Upper lobe of left lung (tissue), 6 donors: ENCODE measurements at regions not wholly inside any gene's neighbourhood (a gene's known extent, or its start where the extent isn't known, plus 50 kb on each side); places are given as distances from the start of the nearest gene placed in this dataset.

Experiments used
- ATAC-seq, 2 donors: fragments of 200-7000 bp; cut with Tn5 transposase; one replicate each; pipeline ENCODE4 v1.9.1; 2022; ENCODE audit warnings: mild to moderate bottlenecking in 2 of 2, moderate library complexity in 2 of 2; ENCODE audit not compliant: low FRiP score in 2 of 2
- DNase-seq, 2 donors: peaks; one replicate each; pipeline ENCODE4 v3.0.0-alpha.2; 2019 to 2020
- H3K27ac ChIP-seq, 4 donors: fragments of 200-600 bp; sonication (generic); one replicate each; pipeline ENCODE4 v1.5.1; 2016 to 2019
- H3K27me3 ChIP-seq, 4 donors: fragments of 200-600 bp; sonication (generic); one replicate each; pipeline ENCODE4 v1.5.1; 2017 to 2019
- H3K36me3 ChIP-seq, 4 donors: fragments of 200-600 bp; sonication (generic); one replicate each; pipeline ENCODE4 v1.5.1; 2016 to 2019
- H3K4me1 ChIP-seq, 4 donors: fragments of 200-600 bp; sonication (generic); one replicate each; pipeline ENCODE4 v1.5.1; 2018 to 2019
- H3K4me3 ChIP-seq, 4 donors: fragments of 200-600 bp; sonication (generic); one replicate each; pipeline ENCODE4 v1.5.1; 2017 to 2019; ENCODE audit warnings: mild to moderate bottlenecking in 2 of 4, moderate library complexity in 1 of 4
- H3K9me3 ChIP-seq, 4 donors: fragments of 200-600 bp; sonication (generic); one replicate each; pipeline ENCODE4 v1.5.1; 2018 to 2019
- EP300 ChIP-seq, 4 donors: sonication (generic); formaldehyde crosslinking; IDR thresholded peaks; one replicate each; pipeline ENCODE4 v1.5.1; 2017; ENCODE audit warnings: antibody characterized with exemption in 4 of 4, control low read depth in 2 of 4
- POLR2A ChIP-seq, 4 donors: fragments of 450-650 bp; IDR thresholded peaks; one replicate each; pipeline ENCODE4 v1.5.1; 2016 to 2017; ENCODE audit warnings: antibody characterized with exemption in 4 of 4, mild to moderate bottlenecking in 2 of 4
- POLR2AphosphoS5 ChIP-seq, 2 donors: sonication (generic); formaldehyde crosslinking; IDR thresholded peaks; one replicate each; pipeline ENCODE4 v1.5.1; 2017; ENCODE audit warnings: antibody characterized with exemption in 2 of 2
- WGBS, 2 donors: methylation state at CpG; one replicate each; pipeline ENCODE4 v1.1.5; 2017 to 2018; 5-methylcytosine and 5-hydroxymethylcytosine counted together
- TF ChIP-seq, protein P1 (sequence below), 6 experiments: fragments of 450-650 bp in 4 of 6; fragments of 200-600 bp in 2 of 6; sonication (generic) in 2 of 6; IDR thresholded peaks; one replicate each; pipeline ENCODE4 v1.5.1; 2016 to 2019; ENCODE audit warnings: antibody characterized with exemption in 6 of 6
- donor health status: DM: no; HTN: no; CAD: no; lungs with moderate emphysema.
- donor health status: DM: no; HTN: yes; CAD: no; lungs with severe emphysema.

DNA sequence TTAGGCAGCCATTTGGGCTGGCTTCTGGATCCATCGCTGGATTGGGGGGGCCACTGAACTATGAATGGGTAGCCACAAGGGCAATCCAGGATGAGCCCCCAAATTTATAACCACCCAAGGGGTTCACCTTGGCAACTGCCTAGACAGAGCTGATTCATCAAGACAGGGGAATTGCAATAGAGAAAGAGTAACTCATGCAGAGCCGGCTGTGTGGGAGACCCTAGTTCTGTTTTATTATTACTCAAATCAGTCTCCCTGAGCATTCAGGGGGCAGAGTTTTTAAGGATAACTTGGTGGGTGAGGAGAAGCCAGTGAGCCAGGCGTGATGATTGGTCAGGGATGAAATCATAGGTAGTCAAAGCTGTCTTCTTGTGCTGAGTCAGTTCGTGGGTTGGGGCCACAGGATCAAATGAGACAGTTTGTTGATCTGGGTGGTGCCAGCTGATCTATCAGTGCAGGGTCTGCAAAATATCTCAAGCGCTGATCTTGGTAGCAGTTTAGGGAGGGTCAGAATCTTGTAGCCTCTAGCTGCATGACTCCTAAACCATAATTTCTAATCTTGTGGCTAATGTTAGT, 57.9 kb downstream of the DNAJB9 start:
- Histone ChIP-seq H3K4me3 (no peak overlapping the region), H3K27me3 (no peaks in the 10 kb centered on the region), H3K36me3 (no peaks in the 10 kb centered on the region), H3K9me3 (no peaks in the 10 kb centered on the region), H3K27ac (no peak overlapping the region), H3K4me1 (no peaks in the 10 kb centered on the region)
- ATAC-seq (no peak), DNase-seq (no peak)
- WGBS, 2 donors = 90 to 92% methylated on average over 5 of the region's 5 CpGs
- TF ChIP-seq POLR2A (IDR thresholded peaks at IDR 0.05) (no peak), EP300 (IDR thresholded peaks at IDR 0.05) (no peak), POLR2AphosphoS5 (IDR thresholded peaks at IDR 0.05) (no peak)
- TF ChIP-seq, protein P1, sequence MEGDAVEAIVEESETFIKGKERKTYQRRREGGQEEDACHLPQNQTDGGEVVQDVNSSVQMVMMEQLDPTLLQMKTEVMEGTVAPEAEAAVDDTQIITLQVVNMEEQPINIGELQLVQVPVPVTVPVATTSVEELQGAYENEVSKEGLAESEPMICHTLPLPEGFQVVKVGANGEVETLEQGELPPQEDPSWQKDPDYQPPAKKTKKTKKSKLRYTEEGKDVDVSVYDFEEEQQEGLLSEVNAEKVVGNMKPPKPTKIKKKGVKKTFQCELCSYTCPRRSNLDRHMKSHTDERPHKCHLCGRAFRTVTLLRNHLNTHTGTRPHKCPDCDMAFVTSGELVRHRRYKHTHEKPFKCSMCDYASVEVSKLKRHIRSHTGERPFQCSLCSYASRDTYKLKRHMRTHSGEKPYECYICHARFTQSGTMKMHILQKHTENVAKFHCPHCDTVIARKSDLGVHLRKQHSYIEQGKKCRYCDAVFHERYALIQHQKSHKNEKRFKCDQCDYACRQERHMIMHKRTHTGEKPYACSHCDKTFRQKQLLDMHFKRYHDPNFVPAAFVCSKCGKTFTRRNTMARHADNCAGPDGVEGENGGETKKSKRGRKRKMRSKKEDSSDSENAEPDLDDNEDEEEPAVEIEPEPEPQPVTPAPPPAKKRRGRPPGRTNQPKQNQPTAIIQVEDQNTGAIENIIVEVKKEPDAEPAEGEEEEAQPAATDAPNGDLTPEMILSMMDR (IDR thresholded peaks at IDR 0.05) = no peak

DNA sequence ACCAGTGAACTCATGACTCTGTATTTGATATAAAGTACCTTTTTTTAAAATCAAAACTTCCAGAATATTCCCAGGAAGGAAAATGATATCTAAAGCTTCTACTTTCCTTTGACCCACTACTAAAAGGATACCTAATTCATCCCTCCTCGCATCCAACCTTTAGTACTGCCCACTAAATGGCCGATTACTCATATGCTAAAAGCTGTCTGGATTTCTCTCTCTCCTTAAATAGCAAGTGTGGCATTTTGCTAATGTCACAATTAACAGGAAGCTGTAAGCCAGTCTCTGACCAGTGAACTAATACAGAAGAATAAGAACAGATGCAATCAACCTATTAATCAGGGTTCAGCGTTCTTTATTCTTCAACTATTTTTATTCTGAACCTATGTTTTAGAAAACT, 59.0 kb downstream of the DNAJB9 start:
- no peaks in the 10 kb centered on the region for H3K9me3 ChIP-seq
- 74 to 82% methylated on average over 3 of the region's 3 CpGs for WGBS, 2 donors
- no peak for TF ChIP-seq POLR2AphosphoS5 (IDR thresholded peaks at IDR 0.05)
- TF ChIP-seq POLR2A (IDR thresholded peaks at IDR 0.05) = no peak
- no peak for TF ChIP-seq EP300 (IDR thresholded peaks at IDR 0.05)
- TF ChIP-seq, protein P1 (IDR thresholded peaks at IDR 0.05) = no peak
- ATAC-seq (no peak), DNase-seq (no peak)
- no peak overlapping the region for H3K27ac ChIP-seq
- no peaks in the 10 kb centered on the region for H3K4me1 ChIP-seq
- H3K36me3 ChIP-seq = no peaks in the 10 kb centered on the region
- no peaks in the 10 kb centered on the region for H3K27me3 ChIP-seq
- H3K4me3 ChIP-seq = no peak overlapping the region

DNA sequence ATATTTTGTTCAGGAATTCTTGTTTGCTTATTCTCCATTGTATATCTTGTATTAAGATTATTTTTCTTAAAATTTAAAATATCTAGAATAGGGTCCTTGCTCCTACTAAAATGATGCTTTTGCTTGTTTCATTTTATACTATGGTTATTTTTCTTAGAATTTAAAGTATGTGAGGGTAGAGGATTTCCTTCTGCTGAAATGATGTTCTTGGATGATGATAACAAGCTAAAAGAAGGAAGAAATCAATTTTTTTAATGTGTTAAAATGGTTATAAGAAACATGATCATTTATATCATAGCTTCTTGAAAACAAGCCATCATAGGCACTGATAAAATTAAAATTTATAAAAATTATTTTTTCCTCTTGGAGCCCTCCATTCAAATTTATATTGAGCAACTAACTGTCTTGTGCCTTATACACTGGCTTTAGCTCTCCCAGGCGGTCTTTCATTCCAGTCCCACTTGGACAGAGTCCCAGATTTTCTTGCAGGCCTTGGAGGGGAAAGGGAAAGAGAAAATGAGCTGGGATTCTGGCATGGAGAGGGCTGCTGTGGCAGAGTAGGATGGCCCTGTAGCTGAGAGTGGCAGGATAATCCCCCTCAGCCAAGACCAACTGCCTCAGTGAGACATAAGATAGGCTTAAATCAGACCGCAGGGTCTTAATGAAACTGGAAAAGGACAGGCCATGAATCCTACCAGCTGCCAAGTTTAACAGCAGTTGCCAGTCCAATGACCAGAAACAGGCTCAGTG, 60.2 kb downstream of the DNAJB9 start:
- Histone ChIP-seq H3K27ac (no peak overlapping the region), H3K4me1 (no peaks in the 10 kb centered on the region), H3K36me3 (no peaks in the 10 kb centered on the region), H3K4me3 (no peak overlapping the region), H3K27me3 (no peaks in the 10 kb centered on the region), H3K9me3 (no peaks in the 10 kb centered on the region)
- ATAC-seq (no peak), DNase-seq (no peak)
- TF ChIP-seq POLR2A (IDR thresholded peaks at IDR 0.05) (no peak), POLR2AphosphoS5 (IDR thresholded peaks at IDR 0.05) (no peak), EP300 (IDR thresholded peaks at IDR 0.05) (no peak)
- TF ChIP-seq, protein P1 (IDR thresholded peaks at IDR 0.05) = no peak
- 68 to 69% methylated on average over 2 of the region's 2 CpGs for WGBS, 2 donors

DNA sequence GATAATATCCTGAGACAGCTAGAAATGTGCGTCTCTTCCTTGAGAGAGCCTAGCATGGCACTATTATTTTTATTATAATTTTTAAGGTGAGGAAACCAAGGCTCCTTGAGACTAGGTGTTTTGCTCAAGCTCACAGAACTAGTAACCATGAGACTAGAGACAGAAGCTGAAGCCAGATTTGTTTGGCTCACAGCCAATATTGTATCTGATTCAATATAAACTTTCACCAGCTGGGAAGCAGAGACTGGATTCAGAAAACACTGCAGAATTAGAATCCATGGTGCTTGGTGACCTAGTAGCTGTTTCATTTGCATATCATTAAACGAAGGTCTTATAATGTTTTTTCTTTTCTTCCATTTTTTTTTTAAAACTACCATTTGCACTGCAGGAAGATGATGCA, 64.4 kb downstream of the DNAJB9 start:
- Histone ChIP-seq H3K4me3 (no peak overlapping the region), H3K4me1 (peaks cover 0 to 5% (median 0%) of the 10 kb centered on the region in 4 donors), H3K27me3 (no peaks in the 10 kb centered on the region), H3K36me3 (no peaks in the 10 kb centered on the region), H3K27ac (no peak overlapping the region), H3K9me3 (no peaks in the 10 kb centered on the region)
- no peak for TF ChIP-seq POLR2A (IDR thresholded peaks at IDR 0.05)
- TF ChIP-seq, protein P1 (IDR thresholded peaks at IDR 0.05) = no peak
- TF ChIP-seq POLR2AphosphoS5 (IDR thresholded peaks at IDR 0.05) = no peak
- TF ChIP-seq EP300 (IDR thresholded peaks at IDR 0.05) = no peak
- DNase-seq (no peak), ATAC-seq (no peak)
- 71 to 78% methylated on average over 2 of the region's 2 CpGs for WGBS, 2 donors

DNA sequence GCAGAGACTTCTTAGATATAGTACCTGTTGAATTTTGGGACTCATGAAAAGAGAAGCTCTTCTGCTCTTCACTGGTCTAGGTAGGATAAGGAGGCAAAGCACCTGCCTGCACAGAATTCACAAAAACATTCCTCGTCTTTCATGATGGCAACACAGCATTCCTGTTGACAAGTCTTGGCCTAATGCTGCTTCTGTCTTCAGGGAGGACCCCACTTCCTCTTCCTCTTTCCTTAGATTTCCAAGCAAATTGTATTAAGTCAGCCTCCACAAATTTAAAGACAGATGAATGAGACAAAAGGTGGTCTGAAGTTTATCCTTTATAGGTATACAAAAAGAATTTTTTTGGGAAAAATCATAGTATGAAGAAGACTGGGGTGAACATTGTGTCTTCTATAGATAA, 64.9 kb downstream of the DNAJB9 start:
- ATAC-seq = no peak
- 53 to 65% methylated on average over 1 of the region's 1 CpG for WGBS, 2 donors
- TF ChIP-seq EP300 (IDR thresholded peaks at IDR 0.05) (no peak), POLR2A (IDR thresholded peaks at IDR 0.05) (no peak), POLR2AphosphoS5 (IDR thresholded peaks at IDR 0.05) (no peak)
- TF ChIP-seq, protein P1 (IDR thresholded peaks at IDR 0.05) = no peak
- DNase-seq = no peak
- no peak overlapping the region for H3K4me3 ChIP-seq
- H3K9me3 ChIP-seq = no peaks in the 10 kb centered on the region
- no peak overlapping the region for H3K27ac ChIP-seq
- H3K27me3 ChIP-seq = no peaks in the 10 kb centered on the region
- no peaks in the 10 kb centered on the region for H3K36me3 ChIP-seq
- H3K4me1 ChIP-seq = peaks cover 0 to 5% (median 0%) of the 10 kb centered on the region in 4 donors
